T47D (cell line): ENCODE measurements at regions not wholly inside any gene's neighbourhood (a gene's known extent, or its start where the extent isn't known, plus 50 kb on each side); places are given as distances from the start of the nearest gene placed in this dataset.
"Not testable (repeated sequence)": the region's sequence is repeated elsewhere in the genome, so short reads cannot be mapped to it uniquely, and the experiment has no call there.

ENCODE experiments used
- DNase-seq, 2 experiments: peaks; one replicate each; pipeline versions ENCODE4 v3.0.0 to v3.0.0-alpha.2; 2011 to 2012; ENCODE audit warnings: low read depth in 1 of 2, low spot score in 1 of 2
- JUND ChIP-seq: IDR thresholded peaks from 2 replicates; pipeline ENCODE4 v1.6.1; 2012; ENCODE audit warnings: low read depth
- in situ Hi-C: cut with HindIII; loops from 2 replicates; pipeline ENCODE4 v1.10.0; 2016; ENCODE audit warnings: low sequenced_read_pairs, low pct_unique_long_range_greater_than_20kb

DNA sequence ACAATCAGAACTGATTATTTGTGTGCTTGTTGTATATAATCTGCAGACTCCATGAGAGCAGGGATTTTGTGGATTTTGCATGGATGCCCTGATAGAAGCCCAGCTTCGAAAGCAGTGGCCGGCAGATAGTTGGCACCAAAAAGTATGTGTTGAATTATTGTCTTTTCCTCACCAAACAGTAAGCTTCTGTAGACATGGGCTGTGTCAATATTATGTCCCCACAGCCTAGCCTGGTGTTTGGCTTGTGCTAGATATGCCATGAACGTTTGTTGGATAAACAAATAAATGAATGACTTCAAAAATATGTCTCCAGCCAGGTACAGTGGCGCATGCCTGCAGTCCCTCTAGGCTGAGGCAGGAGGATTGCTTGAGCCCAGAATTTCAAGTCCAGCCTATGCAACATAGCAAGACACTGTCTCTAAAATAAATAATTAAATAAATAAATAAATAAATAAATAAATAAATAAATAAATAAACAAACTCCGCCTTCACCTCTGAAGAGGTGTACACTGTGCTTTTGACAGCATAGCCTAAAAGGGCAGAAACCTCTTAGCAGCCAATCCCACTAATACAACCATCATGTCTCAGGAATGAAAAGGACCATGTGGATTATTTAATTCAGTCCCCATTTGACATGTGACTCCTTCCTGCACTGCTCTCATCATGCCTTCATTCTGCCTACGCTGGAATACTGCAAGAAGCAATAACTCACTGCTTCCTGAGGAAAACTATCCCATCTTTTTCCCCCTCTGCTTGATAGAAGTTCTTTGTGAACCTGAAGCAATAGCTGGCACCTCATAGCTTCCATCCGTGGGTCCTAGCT, 335.2 kb downstream of the FBXW7 start:
- in situ Hi-C loops = no loop called here
- TF ChIP-seq JUND = no peak
- DNase-seq = peak in 1 of 2 experiments; percentile 2

DNA sequence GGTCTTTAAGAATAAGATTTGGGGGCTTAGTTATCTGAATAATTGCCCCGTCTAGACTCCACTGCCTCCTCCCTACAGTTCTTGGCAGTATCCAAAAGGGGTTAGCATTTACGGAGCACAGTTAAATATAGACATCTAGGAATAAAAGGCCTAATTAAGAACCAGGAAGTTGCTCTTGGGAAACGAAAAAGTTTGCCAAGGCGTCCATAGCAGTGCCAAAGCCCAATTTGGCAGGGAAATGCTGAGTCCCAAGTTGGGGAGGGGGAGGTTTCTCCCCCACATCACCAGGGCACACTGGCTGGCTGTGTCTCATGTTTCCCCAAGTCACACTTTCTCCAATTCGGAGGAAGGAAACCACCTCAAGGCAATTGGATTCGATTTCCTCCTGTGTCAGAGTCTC, 338.7 kb downstream of the FBXW7 start:
- TF ChIP-seq JUND = no peak
- no peak for DNase-seq
- in situ Hi-C loops = no loop called here

DNA sequence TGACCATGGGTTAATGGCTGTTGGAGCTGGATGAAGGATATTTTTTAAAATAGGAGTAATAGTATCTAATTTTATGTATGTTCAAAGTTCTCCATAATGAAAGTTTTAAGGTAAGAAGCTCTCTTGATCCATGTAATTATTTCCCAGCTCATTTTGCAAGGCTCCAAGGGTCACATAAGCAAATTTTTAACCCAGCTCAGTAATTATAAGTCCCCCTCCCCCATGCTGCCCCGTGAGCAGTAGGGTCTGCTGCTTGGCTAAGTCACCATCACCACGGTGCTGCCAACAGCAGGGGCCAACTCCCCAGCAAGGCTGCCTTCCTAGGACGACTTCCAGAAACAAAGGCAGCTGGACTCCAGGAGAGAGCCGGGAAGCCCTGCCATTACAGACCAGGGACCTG, 340.0 kb downstream of the FBXW7 start:
- no peak for DNase-seq
- in situ Hi-C loops = no loop called here
- TF ChIP-seq JUND = no peak

DNA sequence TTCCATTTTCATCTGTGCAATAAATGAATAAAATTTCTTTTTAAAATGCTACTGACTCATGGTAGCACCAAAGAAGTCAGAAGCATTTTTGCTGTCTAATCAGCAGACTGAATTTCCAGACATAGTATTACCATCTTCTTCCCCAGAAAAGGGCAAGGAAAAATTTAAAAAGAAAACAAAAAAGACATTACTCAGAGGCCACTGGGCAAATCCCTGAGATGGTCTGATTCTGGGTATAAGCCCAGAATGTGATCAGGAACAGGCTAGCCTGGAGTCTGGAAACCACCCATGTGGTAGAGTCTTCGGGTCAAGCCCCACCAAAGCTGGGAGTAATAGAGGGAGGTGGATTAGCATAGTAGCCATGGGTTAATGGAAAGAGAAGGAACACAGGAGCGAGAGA, 342.8 kb downstream of the FBXW7 start:
- in situ Hi-C loops = no loop called here
- no peak for DNase-seq
- TF ChIP-seq JUND = no peak

DNA sequence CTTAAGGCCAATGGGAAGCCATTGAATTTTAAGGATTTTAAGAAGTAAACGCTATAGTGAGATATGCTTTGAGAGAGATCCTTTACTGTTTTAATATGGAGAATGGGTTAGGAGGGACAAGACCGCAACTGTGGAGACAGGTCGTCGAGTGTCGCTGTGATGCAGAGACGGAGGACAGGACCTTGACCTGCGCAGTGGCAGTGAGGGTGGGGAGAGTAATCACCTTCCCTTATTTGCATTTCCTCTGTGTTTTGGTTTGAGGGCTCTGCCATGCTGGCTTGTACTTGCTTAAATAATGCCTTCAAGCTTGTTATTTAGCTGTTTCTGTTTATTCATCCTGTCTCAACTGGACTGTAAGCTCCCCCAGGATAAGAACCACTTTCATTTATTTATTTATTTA, 345.0 kb downstream of the FBXW7 start:
- no peak for TF ChIP-seq JUND
- DNase-seq = no peak
- in situ Hi-C loops = no loop called here

DNA sequence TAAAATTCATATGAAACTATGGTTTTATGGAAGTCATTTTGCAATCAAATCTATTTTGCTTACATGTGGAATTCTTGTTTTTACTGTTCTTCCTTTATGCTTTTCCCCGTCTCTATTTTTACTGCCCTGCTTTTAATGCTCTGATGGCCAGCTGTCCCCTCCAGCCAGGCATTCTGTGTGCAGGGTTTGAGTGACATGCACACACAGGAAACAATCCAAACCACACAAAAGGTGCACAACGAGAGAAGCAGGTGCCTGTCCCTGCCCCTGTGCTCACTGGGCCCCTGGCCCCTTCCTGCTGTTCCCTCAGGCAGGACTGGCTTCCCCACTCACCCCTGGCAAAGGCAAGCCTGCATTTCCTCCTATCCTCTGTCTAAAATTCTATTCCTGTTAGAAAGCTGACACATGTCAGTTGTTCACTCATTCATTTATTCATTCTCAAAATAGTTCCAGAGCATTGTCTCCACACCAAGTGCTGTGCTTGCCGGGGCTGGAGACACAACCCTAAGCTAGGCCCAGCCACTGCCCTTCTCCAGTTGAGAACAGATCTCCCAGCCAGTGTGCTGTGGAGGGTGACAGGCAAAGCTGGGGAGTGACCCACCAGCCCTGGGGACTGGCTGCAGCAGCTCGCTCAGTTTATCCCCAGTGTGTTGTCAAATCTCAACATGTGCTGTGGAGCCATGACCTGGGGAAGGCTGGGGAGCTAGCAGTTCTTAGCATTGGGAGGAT, 346.3 kb downstream of the FBXW7 start:
- no peak for TF ChIP-seq JUND
- in situ Hi-C loops = no loop called here
- DNase-seq = no peak

DNA sequence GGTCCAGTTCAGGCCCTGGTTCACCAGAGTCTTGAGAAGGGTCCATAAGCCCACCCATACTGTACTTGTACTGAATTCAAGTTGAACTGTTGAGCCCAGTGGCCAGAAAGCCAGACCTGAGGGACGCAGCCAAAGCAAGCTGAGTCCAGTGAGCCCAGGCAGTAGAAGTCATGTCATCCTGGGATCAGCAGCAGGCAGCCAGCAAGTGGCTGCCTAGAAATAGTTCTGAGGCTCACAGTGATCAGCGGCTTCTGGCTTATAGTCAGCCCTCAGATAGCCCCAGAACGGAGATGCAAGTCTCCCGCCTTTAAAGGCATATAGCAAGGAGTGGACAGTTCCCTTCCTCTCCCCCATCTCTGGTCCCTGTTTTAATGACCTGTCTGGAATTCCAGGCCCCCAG, 347.1 kb downstream of the FBXW7 start:
- DNase-seq = no peak
- TF ChIP-seq JUND = no peak
- in situ Hi-C loops = no loop called here

DNA sequence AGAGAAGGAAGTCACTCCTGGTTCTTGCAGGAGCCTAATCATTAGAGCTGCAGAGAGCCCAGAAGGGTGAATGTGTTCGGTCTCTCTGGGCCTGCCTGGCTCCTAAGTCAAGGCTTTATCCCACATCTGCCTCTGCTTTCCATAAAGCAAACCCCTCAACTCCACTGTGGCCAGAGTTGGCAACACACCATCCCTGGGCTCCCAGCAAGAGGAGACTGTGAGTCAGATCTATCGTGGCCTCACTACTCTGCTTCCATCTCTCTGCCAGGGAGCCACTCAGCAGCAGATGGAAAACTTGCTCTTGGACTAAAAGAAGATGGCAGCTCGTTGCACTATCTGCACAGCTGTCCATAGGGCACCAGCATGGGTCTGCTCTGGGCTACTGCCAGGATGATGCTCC, 348.2 kb downstream of the FBXW7 start:
- in situ Hi-C loops = no loop called here
- no peak for DNase-seq
- no peak for TF ChIP-seq JUND

DNA sequence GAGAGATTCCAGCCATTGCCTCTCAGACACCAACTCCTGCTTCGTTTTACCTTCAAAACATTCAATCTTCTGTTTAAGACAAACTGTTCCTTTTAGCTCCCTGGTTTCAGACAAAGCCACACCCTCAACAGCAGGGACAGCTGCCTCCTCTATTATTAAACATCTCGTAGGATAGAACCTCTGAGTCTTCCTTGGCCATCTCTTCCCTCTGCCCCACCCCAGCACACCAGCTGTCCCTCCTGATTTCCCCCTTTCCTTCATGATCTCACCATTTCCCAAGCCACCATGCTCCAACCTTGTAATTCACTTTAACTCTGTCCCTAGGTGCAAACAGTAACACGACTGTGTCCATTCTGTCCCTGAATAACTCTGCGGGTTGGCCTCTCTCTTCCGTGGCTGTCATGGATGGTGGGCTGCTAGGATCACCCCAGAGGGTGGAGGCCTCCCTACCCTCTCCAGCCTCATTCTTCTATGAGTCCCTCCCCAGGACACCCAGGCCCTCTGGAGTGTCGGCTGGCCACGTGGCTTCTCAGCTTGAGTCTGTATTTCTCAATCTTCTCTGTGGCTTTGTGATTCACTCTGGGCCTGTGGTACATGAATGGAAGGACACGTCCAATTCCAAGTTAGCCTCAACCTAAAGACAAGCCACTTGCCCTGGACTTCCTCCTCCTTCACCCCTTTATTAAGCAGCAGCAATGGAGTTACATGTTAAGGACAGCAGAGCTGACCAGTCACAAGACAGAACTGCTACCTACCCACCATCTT, 349.9 kb downstream of the FBXW7 start:
- no peak for DNase-seq
- TF ChIP-seq JUND = no peak
- in situ Hi-C loops = no loop called here

DNA sequence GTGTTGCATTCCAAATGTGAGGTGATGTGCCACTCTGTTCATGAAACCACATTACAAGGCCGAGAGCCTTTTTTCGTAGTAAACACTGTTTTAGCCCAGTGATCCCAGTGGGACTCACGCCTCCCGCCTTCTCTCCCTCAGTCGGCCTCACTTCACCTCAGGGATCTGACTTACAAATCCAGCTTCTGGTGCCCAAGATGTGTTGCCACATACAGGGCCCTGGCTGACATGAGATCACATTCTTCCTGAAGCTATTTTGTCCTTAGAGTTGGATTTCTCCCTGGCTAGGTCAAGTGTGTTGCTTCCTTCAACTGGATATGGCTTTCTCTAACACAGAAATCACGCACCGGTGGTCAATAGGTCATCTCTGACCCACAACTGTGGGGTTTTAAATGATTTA, 354.7 kb downstream of the FBXW7 start:
- no peak for TF ChIP-seq JUND
- in situ Hi-C loops = no loop called here
- DNase-seq = no peak

DNA sequence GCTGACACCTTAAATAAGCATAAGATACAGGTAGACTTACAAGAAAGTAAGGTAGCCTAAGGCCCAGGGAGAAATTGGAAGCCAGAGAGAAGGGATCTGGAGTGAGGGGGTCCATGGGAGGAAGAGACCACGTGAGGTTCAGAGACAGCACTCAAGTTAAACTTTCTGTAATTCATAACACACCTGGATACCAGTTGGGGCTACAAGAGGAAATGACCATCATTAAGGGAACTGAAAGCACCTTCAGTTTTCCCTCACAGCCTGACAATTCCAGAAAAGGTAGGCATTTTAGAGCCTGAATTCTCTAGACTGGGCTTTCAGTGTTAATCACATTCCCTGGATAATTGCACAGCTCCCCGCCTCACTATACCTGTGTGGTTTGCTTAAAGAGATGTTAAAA, 355.5 kb downstream of the FBXW7 start:
- no peak for DNase-seq
- in situ Hi-C loops = no loop called here
- TF ChIP-seq JUND = no peak

DNA sequence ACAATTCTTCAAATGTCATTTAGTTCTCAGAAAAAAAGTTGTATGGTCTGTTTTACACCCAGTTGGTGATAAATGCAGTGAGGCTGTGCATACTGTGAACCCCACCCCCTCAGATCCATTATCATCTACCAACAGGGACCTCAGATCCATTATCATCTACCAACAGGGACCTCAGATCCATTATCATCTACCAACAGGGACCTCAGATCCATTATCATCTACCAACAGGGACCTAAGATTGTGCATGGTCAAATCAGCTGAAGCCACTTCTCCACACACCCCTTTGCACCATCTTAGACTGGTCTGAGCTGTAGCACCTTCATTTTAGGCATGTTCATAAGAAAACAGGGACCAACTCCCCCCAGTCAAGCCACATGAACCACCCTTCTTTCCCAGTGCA, 358.4 kb downstream of the FBXW7 start:
- in situ Hi-C loops, DNase-seq: not testable (repeated sequence)
